AG09319 (cell line): ENCODE measurements at regions not wholly inside any gene's neighbourhood (a gene's known extent, or its start where the extent isn't known, plus 50 kb on each side); places are given as distances from the start of the nearest gene placed in this dataset.

Experiments
- DNase-seq: peaks from one replicate; pipeline ENCODE4 v3.0.0-alpha.2; 2010; ENCODE audit warnings: low read depth; ENCODE audit errors: extremely low read depth
- CTCF ChIP-seq: IDR thresholded peaks from 2 replicates; pipeline ENCODE4 v1.5.1; 2011; ENCODE audit warnings: low read depth, mild to moderate bottlenecking, inconsistent platforms, low read length, moderate library complexity

GRCh38 chr12:87794854-87795253 is 234.3 kb downstream of the C12orf50 start:
- TF ChIP-seq CTCF, result no peak
- DNase-seq, result no peak

- no peak for TF ChIP-seq CTCF
- no peak for DNase-seq
Observed at GRCh38 chr12:87793131-87793530, 236.1 kb downstream of the C12orf50 start.

GRCh38 chr12:87784350-87784749 is 244.9 kb downstream of the C12orf50 start:
- no peak for TF ChIP-seq CTCF

GRCh38 chr12:87783467-87783866 is 245.7 kb downstream of the C12orf50 start:
- no peak for DNase-seq
- no peak for TF ChIP-seq CTCF

More at GRCh38 chr12:87784350-87784749, 244.9 kb downstream of the C12orf50 start:
- DNase-seq, result no peak

GRCh38 chr12:87782838-87783237 is 246.4 kb downstream of the C12orf50 start:
- no peak for TF ChIP-seq CTCF
- no peak for DNase-seq

GRCh38 chr12:87779858-87780498 is 249.2 kb downstream of the C12orf50 start:
- DNase-seq, result no peak

GRCh38 chr12:87779016-87779415 is 250.2 kb downstream of the C12orf50 start:
- no peak for DNase-seq
- no peak for TF ChIP-seq CTCF

More at GRCh38 chr12:87779858-87780498, 249.2 kb downstream of the C12orf50 start:
- TF ChIP-seq CTCF, result no peak
